Endodermal cell (in vitro differentiated cells): ENCODE measurements at regions not wholly inside any gene's neighbourhood (a gene's known extent, or its start where the extent isn't known, plus 50 kb on each side); places are given as distances from the start of the nearest gene placed in this dataset.

Source experiments
- DNase-seq: peaks from one replicate; pipeline ENCODE4 v3.0.0-alpha.2; 2017
- H3K27ac ChIP-seq: 2 replicates; pipeline ENCODE4 v1.5.1; 2013; ENCODE audit warnings: mild to moderate bottlenecking, low read depth, low read length, moderate library complexity
- H3K27me3 ChIP-seq: 2 replicates; pipeline ENCODE4 v1.6.1; 2013; ENCODE audit warnings: mild to moderate bottlenecking, low read length, moderate library complexity; ENCODE audit not compliant: insufficient read depth, control insufficient read depth, poor library complexity, severe bottlenecking
- H3K36me3 ChIP-seq: 2 replicates; pipeline ENCODE4 v1.7.0; 2013; ENCODE audit warnings: mild to moderate bottlenecking, low read length, moderate library complexity; ENCODE audit not compliant: control insufficient read depth, insufficient read depth
- H3K4me1 ChIP-seq: one replicate; pipeline ENCODE4 v1.7.0; 2013; ENCODE audit warnings: low read length; ENCODE audit not compliant: control insufficient read depth, insufficient read depth
- H3K4me3 ChIP-seq: 2 replicates; pipeline ENCODE4 v1.5.1; 2013; ENCODE audit warnings: mild to moderate bottlenecking, low read length, moderate library complexity
- H3K9ac ChIP-seq: 2 replicates; pipeline ENCODE4 v1.6.1; 2013; ENCODE audit warnings: mild to moderate bottlenecking, low read length, moderate library complexity; ENCODE audit not compliant: poor library complexity, severe bottlenecking; ENCODE audit errors: extremely low read depth
- H3K9me3 ChIP-seq: 2 replicates; pipeline ENCODE4 v1.6.1; 2013; ENCODE audit warnings: mild to moderate bottlenecking, low read length, moderate library complexity; ENCODE audit not compliant: control insufficient read depth
- H3K27ac Mint-ChIP-seq: 2 replicates; pipeline ENCODE4 v1.8.0; 2020; ENCODE audit warnings: mixed read lengths
- H3K27me3 Mint-ChIP-seq: 2 replicates; pipeline ENCODE4 v1.8.0; 2021; ENCODE audit warnings: mild to moderate bottlenecking, mixed read lengths; ENCODE audit not compliant: insufficient read depth
- H3K36me3 Mint-ChIP-seq: 2 replicates; pipeline ENCODE4 v1.8.0; 2020; ENCODE audit warnings: low read depth, mixed read lengths
- H3K4me1 Mint-ChIP-seq: 2 replicates; pipeline ENCODE4 v1.8.0; 2020; ENCODE audit warnings: mixed read lengths
- H3K4me3 Mint-ChIP-seq: 2 replicates; pipeline ENCODE4 v1.8.0; 2020; ENCODE audit warnings: mild to moderate bottlenecking, moderate library complexity, mixed read lengths
- H3K9me3 Mint-ChIP-seq: 2 replicates; pipeline ENCODE4 v1.8.0; 2020; ENCODE audit warnings: mild to moderate bottlenecking, mixed read lengths
- WGBS, 2 experiments: methylation state at CpG; one replicate each; pipeline versions ENCODE4 v1.1.5 to v1.1.7; 2013; ENCODE audit warnings: missing lambda C conversion rate in 2 of 2, mixed read lengths in 1 of 2; ENCODE audit not compliant: insufficient coverage in 1 of 2, insufficient read length in 1 of 2; 5-methylcytosine and 5-hydroxymethylcytosine counted together
- TF ChIP-seq, protein P1 (sequence below): fragments of 200-600 bp; sonication (generic); conservative IDR thresholded peaks from 2 replicates; pipeline ENCODE4 v1.5.0; 2021; ENCODE audit warnings: antibody characterized with exemption, mild to moderate bottlenecking

DNA sequence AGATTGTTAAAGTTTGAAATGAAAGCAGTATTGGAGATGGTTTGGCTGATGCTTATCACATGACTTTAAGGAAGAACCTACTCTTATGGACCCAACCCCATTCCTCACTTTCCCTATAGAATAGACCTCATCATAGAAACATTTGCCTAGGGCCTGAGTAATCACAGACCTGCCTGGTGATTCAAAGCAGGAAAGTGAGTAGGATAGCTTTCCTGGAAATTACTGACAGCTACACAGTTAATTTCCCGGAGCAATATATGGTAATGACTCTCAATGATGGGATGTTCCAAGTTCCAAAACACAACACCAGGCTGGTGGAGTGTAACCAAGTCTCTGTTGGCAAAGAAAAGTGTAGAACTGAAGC is 233.8 kb downstream of the SIM1 start:
- H3K4me1 ChIP-seq, result peaks cover 3% of the 10 kb centered on the region
- H3K4me3 ChIP-seq, result no peak overlapping the region
- Mint-ChIP-seq H3K36me3 (no peaks in the 10 kb centered on the region), H3K4me3 (no peak overlapping the region), H3K4me1 (peaks cover 21% of the 10 kb centered on the region), H3K27me3 (peaks cover 4% of the 10 kb centered on the region), H3K9me3 (no peaks in the 10 kb centered on the region), H3K27ac (no peak overlapping the region)
- H3K36me3 ChIP-seq, result no peaks in the 10 kb centered on the region
- no peaks in the 10 kb centered on the region for H3K27me3 ChIP-seq
- no peaks in the 10 kb centered on the region for H3K9me3 ChIP-seq
- no peak overlapping the region for H3K27ac ChIP-seq
- H3K9ac ChIP-seq, result no peak overlapping the region
- WGBS, 2 experiments, result 93% methylated on average over 1 of the region's 1 CpG; no CpG with 5 or more reads in 1 of the 2 experiments
- no peak for DNase-seq
- TF ChIP-seq, protein P1, sequence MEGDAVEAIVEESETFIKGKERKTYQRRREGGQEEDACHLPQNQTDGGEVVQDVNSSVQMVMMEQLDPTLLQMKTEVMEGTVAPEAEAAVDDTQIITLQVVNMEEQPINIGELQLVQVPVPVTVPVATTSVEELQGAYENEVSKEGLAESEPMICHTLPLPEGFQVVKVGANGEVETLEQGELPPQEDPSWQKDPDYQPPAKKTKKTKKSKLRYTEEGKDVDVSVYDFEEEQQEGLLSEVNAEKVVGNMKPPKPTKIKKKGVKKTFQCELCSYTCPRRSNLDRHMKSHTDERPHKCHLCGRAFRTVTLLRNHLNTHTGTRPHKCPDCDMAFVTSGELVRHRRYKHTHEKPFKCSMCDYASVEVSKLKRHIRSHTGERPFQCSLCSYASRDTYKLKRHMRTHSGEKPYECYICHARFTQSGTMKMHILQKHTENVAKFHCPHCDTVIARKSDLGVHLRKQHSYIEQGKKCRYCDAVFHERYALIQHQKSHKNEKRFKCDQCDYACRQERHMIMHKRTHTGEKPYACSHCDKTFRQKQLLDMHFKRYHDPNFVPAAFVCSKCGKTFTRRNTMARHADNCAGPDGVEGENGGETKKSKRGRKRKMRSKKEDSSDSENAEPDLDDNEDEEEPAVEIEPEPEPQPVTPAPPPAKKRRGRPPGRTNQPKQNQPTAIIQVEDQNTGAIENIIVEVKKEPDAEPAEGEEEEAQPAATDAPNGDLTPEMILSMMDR, result no peak

GRCh38 chr6:100230115-100230952 is 234.4 kb downstream of the SIM1 start:
- H3K27me3 Mint-ChIP-seq, result peaks cover 4% of the 10 kb centered on the region
- WGBS, 2 experiments, result 88 to 94% methylated on average over 3 to 6 of the region's 6 CpGs

GRCh38 chr6:100229512-100229911 is 235.2 kb downstream of the SIM1 start:
- no peaks in the 10 kb centered on the region for H3K36me3 ChIP-seq
- peaks cover 4% of the 10 kb centered on the region for H3K27me3 Mint-ChIP-seq
- no peaks in the 10 kb centered on the region for H3K36me3 Mint-ChIP-seq
- no peak for DNase-seq
- no peak overlapping the region for H3K27ac ChIP-seq
- peak overlapping the region; percentile 41 for H3K27ac Mint-ChIP-seq
- H3K4me1 ChIP-seq, result peaks cover 3% of the 10 kb centered on the region
- TF ChIP-seq, protein P1, result no peak
- peak overlapping the region; percentile 64 for H3K4me3 ChIP-seq
- peak overlapping the region; percentile 59 for H3K4me3 Mint-ChIP-seq
- peaks cover 20% of the 10 kb centered on the region for H3K4me1 Mint-ChIP-seq
- WGBS, 2 experiments, result 80 to 94% methylated on average over 4 to 5 of the region's 5 CpGs
- H3K9ac ChIP-seq, result no peak overlapping the region
- H3K9me3 ChIP-seq, result no peaks in the 10 kb centered on the region
- no peaks in the 10 kb centered on the region for H3K9me3 Mint-ChIP-seq
- H3K27me3 ChIP-seq, result no peaks in the 10 kb centered on the region

More at GRCh38 chr6:100230115-100230952, 234.4 kb downstream of the SIM1 start:
- Mint-ChIP-seq H3K4me3 (no peak overlapping the region), H3K4me1 (peaks cover 21% of the 10 kb centered on the region), H3K27ac (no peak overlapping the region), H3K9me3 (no peaks in the 10 kb centered on the region), H3K36me3 (no peaks in the 10 kb centered on the region)
- H3K4me3 ChIP-seq, result no peak overlapping the region
- H3K27ac ChIP-seq, result no peak overlapping the region
- H3K9ac ChIP-seq, result no peak overlapping the region
- no peak for DNase-seq
- H3K4me1 ChIP-seq, result peaks cover 3% of the 10 kb centered on the region
- no peaks in the 10 kb centered on the region for H3K27me3 ChIP-seq
- H3K36me3 ChIP-seq, result no peaks in the 10 kb centered on the region
- no peaks in the 10 kb centered on the region for H3K9me3 ChIP-seq
- TF ChIP-seq, protein P1, result no peak
